GM18870 (cell line): ENCODE measurements at regions not wholly inside any gene's neighbourhood (a gene's known extent, or its start where the extent isn't known, plus 50 kb on each side); places are given as distances from the start of the nearest gene placed in this dataset.
A peak's percentile ranks its signal among the peaks of the same experiment; 100 is the strongest.

Source experiments
- ATAC-seq: cut with Tn5 transposase; IDR thresholded peaks from one replicate; pipeline ENCODE4 v1.9.1; 2021; ENCODE audit warnings: moderate library complexity; ENCODE audit not compliant: unreplicated experiment

DNA sequence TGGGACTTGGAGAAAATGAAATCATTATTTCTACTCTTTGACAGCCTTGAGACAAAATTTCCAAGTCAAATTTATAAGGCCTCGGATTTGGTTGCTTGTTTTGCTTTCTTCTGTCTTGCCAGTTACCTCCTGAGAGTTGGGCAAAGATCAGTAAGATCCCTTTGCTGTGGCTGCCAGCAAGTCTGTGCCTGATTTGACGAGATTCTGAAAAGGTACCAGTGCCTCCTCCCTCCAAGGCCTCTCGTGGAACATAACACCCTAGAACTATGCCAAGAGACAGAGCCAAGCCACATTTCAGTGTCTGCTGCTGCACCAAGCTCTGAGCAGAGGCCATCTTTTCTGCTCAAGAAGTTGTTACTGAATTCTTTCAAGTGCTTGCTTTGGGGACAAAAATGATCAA is 61.0 kb downstream of the GTPBP8 start:
- ATAC-seq: no peak

DNA sequence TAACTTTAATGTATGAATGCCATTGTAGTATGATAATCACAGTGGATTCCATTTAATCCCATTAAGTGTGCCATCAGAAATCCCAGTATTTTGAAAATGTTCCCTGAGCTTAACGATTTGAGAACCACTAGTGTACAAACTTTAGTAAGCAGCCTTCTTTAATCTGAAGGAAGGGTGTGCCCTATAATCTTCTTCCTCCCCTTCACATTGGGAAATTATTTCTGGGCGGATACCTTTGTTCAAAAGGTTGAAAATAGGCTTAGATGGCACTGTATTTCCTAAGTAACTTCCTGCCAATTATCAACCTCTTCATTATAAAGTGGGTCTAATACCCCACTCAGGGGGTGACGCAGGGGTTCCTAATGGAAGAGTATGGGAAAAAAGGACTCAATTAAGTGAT is 62.4 kb downstream of the GTPBP8 start:
- no peak for ATAC-seq

DNA sequence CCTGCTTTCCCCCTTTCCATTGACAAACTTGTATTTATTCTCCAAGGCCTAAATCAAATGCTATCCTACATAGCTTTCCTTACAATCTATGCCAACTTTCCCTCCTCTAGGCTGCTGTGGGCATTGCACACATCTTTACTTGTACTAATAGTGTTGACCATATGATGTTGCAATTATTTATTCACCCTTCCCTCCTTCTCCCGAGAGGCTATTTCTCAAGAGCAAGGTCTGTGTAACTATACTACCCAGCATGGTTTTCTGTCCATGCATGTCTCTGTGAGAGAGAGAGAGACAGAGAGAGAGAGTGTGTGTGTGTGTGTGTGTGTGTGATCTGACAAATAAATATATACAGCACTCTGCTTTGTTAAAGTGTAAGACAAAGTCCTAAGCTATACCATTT is 63.8 kb downstream of the GTPBP8 start:
- no peak for ATAC-seq

- no peak for ATAC-seq
These were observed 64.4 kb downstream of the GTPBP8 start for GRCh38 chr3:113055201-113055600.

GRCh38 chr3:113055961-113056360 is 65.2 kb downstream of the GTPBP8 start:
- no peak for ATAC-seq

DNA sequence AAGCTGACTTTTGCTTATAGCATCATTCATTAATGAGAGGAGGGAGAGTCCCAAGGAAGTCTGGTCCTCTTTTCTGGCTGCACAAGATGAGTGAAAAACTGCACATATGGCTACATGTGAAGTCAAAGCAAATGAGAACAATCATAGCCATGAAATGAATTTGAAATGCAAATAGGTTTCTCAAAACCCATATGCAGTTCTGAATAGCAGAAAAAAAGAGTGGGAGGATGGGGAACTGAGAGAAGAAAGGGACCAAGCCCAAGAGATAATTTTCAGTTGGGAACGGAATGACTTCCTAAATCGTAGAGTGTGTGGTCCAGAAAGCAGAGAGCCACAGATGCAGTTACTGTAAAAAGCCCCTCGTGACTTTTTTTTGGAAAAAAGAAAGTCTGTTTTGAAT is 66.3 kb downstream of the GTPBP8 start:
- ATAC-seq: peak; percentile 79

GRCh38 chr3:113058188-113058587 is 67.4 kb downstream of the GTPBP8 start:
- no peak for ATAC-seq

- no peak for ATAC-seq
These were observed 71.9 kb downstream of the GTPBP8 start for GRCh38 chr3:113062705-113063104.

DNA sequence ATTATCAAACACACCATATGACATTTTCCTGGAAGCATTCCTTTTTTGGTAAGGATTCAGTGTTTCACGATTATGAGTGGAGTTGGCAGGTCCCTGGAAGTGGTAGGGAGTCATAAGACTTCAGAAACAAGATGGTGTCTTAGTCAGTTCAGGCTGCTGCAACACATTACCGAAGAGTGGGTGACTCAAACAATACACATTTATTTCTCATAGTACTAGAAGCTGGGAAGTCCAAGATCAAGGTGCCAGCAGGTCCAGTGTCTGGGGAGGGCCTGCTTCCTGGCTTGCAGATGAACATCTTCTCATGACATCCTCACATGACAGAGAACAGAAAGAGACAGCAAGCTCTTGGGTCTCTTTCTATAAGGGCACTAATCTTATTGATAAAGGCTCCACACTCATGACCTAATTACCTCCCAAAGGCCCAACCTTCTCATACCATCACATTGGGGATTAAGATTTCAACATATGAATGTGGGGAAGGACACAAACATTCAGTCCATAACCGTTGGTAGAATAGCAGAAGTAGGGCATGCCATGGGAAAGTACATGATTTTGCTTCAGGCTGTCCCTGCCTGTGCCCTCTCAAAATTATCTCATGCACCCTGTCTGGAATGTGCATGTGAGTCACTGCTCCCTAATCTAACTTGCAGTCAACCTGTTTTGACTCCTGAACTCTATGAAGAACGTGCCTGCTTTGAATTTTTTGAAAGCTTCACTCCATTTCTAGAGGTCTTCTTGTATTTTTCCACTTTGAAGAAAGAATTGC is 72.5 kb downstream of the GTPBP8 start:
- ATAC-seq: no peak

DNA sequence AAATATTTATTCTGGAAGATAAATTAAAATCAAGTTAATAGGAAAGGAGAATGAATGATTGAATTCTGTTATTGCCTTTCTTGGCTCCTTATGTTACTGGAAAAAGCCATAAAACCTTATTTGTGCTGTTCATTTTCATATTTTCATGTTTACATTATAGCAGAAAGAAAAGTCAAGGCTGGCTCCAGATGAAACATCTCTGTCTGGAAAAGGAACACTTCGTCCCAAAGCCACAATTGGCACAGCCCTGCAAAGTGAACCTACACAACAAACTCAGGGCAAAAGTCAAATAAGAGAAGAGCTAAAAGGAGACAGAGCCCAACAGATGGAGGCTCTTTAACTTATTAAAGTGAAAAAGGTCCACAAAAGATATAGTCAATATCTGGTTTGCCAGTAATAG is 73.4 kb downstream of the GTPBP8 start:
- no peak for ATAC-seq

DNA sequence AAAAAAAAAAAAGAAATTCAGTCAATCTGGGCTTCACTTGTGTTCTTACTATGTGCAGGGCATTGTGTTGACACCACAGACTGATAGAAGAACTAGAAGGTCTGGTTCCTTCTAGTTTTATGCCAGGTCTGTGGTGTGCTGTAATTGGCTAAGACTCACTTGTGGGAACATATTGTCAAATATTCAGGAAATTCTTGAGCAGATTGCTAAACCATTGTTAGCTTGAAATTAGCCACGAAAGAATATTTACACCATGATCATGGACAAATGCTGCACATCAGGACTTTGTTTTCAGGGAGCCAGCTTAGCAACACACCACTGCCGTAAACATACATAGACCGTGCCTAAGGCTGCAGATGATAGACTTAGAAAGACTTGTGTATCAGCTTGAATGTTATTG is 74.6 kb downstream of the GTPBP8 start:
- ATAC-seq: no peak

DNA sequence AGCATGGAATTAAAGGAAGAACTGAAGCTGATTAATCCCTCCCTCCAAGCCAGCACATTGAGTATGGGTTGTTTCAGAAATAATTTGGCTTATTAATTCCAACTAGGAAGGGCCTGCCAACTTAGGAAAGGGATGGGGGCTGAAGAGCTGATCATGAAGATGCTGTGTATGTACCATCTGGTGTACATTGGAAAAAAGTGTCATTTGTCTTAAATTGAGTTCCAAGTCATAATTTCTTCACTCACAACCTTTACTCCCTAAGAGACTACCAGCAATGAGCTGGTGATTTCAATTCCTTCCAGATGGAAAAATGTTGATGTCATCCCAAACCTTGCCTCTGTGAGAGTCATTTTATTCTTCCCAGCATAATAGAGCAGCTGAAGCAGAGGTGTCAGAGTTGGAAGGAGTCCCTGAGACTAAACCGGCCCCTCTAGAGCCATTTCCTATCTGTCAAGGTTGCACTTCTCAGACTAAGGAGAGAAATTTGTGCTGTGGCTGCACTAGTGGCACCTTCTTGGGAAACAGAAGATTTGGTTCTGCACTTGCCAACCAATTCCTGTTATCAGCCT is 79.4 kb downstream of the GTPBP8 start:
- ATAC-seq: no peak

DNA sequence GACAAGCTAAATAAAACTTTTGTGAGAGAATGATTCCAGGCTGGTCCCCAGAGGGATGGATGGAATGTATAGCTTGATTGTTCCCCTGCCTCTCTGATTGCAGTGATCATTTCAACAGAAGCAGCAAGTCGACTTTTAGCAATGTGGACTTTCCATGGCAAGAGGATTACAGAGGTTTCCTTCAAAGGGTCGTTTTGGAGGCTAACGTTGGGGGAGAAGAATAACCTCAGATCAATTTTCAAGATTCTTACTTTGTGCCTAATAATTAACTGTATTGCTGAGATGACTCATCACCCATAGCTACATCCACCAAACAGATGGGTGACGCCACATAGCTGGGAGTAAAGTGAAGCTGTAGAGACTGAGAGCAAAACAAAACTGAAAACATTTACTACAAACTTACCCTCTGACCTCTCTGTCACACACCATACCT is 79.9 kb downstream of the GTPBP8 start:
- peak; percentile 100 for ATAC-seq

GRCh38 chr3:113075588-113075987 is 84.8 kb downstream of the GTPBP8 start:
- no peak for ATAC-seq

DNA sequence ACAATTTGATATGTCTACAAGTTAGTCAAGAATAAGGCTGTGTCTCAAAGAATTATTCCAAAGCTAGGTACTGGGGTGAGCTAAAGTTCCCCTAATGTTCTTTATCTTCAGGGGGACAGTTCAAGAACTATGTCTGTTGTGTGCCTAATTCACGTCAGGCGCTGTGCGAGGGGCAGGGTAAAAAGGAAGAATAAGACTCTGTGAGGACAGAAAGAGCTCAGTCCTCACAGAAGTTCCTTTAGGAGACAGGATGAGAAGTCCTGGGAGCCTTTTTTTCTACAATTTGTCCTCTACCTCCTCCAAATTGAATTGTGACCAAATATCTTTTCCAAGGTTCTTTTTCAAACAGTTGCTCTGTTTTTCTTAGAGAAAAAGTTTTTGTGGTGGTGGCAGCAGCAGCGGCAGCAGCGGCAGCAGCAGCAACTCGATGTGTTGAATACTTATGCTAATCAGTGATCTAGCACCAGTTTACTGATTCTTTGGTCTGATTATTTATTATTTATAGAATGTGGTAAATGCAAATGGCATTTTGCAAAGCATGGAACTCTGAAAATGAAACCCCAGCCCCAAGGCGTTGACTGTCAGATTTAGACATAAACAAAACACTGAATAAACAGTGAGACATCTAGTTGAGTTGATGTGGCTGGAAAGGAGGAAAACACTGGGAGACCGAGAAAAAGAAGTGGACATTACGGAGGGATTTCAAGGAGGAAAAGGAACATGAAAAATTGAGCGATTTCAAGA is 88.6 kb downstream of the GTPBP8 start:
- ATAC-seq: peak; percentile 88

GRCh38 chr3:113084777-113085176 is 94.0 kb downstream of the GTPBP8 start:
- no peak for ATAC-seq

- ATAC-seq: no peak
These were observed 96.0 kb downstream of the GTPBP8 start for GRCh38 chr3:113086560-113087461.

GRCh38 chr3:113088616-113089015 is 97.8 kb downstream of the GTPBP8 start:
- no peak for ATAC-seq

DNA sequence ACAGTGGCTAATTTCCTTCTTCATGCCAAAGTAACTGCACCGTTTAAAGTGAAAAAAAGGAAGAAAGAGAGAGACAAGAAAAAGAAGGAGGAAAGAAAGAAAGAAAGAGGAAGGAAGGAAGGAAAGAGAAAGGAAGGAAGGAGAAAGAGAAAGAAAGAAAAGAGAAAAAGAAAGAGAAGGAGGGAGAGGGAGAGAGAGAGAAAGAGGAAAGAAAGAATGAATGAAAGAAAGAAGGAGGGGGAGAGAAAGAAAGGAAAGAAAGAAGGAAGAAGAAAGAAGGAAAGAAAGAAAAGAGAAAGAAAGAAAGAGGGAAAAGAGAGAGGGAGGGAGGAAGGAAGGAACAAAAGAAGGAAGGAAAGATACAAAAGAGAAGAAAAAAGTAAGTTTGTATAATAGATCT is 100.6 kb downstream of the GTPBP8 start:
- no peak for ATAC-seq

DNA sequence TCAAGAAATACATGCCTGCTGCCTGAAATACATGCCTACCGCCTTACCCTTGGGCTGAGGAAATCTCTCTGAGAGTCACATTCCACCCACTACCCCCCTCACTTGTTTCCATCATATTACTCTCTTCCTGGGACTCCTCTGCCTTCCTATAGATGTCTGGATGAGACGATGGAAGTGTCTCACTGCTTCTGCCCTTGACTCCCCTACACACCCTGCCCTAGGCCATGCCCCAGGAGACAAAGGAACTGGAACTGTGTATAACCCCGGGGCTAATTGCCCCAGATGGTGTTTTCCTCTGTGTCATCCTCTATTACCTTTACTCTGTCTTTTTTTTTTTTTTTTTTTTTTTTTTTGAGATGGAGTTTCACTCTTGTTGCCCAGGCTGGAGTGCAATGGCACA is 102.0 kb downstream of the GTPBP8 start:
- ATAC-seq: no peak
